OCI-LY7 (cell line): ENCODE measurements at regions not wholly inside any gene's neighbourhood (a gene's known extent, or its start where the extent isn't known, plus 50 kb on each side); places are given as distances from the start of the nearest gene placed in this dataset.

ENCODE experiments used
- CTCF ChIP-seq: fragments of 200-600 bp; sonication (generic); conservative IDR thresholded peaks from 2 replicates; pipeline ENCODE4 v1.5.1; 2014; ENCODE audit warnings: mild to moderate bottlenecking, antibody characterized with exemption, low read length, moderate library complexity, mixed read lengths
- EZH2phosphoT487 ChIP-seq: fragments of 200-600 bp; sonication (generic); IDR thresholded peaks from 2 replicates; pipeline ENCODE4 v1.6.1; 2018; ENCODE audit warnings: low read depth, borderline replicate concordance, mild to moderate bottlenecking, mixed run types, antibody characterized with exemption, low read length, moderate library complexity, mixed read lengths

DNA sequence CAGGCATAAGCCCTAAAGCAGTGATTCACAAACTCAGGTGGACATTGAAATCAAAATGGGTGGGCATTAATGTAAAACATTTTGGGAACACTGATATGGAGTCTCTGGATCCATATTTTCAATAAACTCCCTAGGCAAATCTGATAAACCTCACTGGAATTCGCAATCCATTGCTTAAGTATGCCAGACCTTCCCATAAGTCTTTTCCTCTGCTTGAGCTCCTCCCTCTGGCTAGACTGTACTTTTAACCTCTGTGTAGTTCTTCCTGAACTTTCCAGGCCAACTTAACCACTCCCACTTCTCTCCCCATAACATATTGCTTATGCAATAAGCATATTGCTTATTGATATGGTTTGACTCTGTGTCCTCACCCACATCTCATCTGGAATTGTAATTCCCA is 629.7 kb upstream of the IMPG1 start:
- TF ChIP-seq CTCF (no peak), EZH2phosphoT487 (no peak)
